Liver (tissue), 8 donors: ENCODE measurements at regions not wholly inside any gene's neighbourhood (a gene's known extent, or its start where the extent isn't known, plus 50 kb on each side); places are given as distances from the start of the nearest gene placed in this dataset.
"Not testable (repeated sequence)": the region's sequence is repeated elsewhere in the genome, so short reads cannot be mapped to it uniquely, and the experiment has no call there.

Experiments used
- DNase-seq: peaks from one replicate; pipeline ENCODE4 v3.0.0-alpha.2; 2017; ENCODE audit warnings: low spot score
- H3K27ac ChIP-seq, 2 donors: one replicate each; pipeline ENCODE4 v1.7.0; 2013; ENCODE audit warnings: inconsistent platforms in 2 of 2, low read length in 2 of 2, control low read depth in 1 of 2, low read depth in 1 of 2, mild to moderate bottlenecking in 1 of 2
- H3K27me3 ChIP-seq, 4 donors: one replicate each; pipeline versions ENCODE4 v1.6.1 to v1.7.0; 2013; ENCODE audit warnings: low read length in 3 of 4, inconsistent platforms in 1 of 4, mild to moderate bottlenecking in 1 of 4, moderate library complexity in 1 of 4; ENCODE audit not compliant: control insufficient read depth in 4 of 4, insufficient read depth in 4 of 4
- H3K36me3 ChIP-seq, 4 donors: one replicate each; pipeline versions ENCODE4 v1.6.1 to v1.7.0; 2013; ENCODE audit warnings: low read length in 3 of 4, mild to moderate bottlenecking in 3 of 4, low read depth in 1 of 4, moderate library complexity in 1 of 4; ENCODE audit not compliant: control insufficient read depth in 4 of 4, insufficient read depth in 3 of 4
- H3K4me1 ChIP-seq, 4 donors: one replicate each; pipeline versions ENCODE4 v1.6.1 to v1.7.0; 2013; ENCODE audit warnings: low read length in 3 of 4, mild to moderate bottlenecking in 3 of 4, moderate library complexity in 1 of 4; ENCODE audit not compliant: control insufficient read depth in 4 of 4, insufficient read depth in 4 of 4
- H3K4me3 ChIP-seq, 3 donors: one replicate each; pipeline versions ENCODE4 v1.6.1 to v1.7.0; 2013; ENCODE audit warnings: low read length in 3 of 3, control low read depth in 1 of 3, low read depth in 1 of 3, mild to moderate bottlenecking in 1 of 3
- H3K9ac ChIP-seq, 2 donors: one replicate each; pipeline ENCODE4 v1.7.0; 2013; ENCODE audit warnings: low read length in 2 of 2, mild to moderate bottlenecking in 2 of 2, moderate library complexity in 2 of 2, control low read depth in 1 of 2, low read depth in 1 of 2
- H3K9me3 ChIP-seq, 4 donors: one replicate each; pipeline versions ENCODE4 v1.6.1 to v1.7.0; 2013; ENCODE audit warnings: low read length in 3 of 4; ENCODE audit not compliant: control insufficient read depth in 4 of 4
- EGR1 ChIP-seq, 2 donors: IDR thresholded peaks; 2 replicates each; pipeline ENCODE4 v1.6.1; 2016 to 2018; ENCODE audit warnings: antibody characterized with exemption in 2 of 2, low read depth in 2 of 2
- FOXA2 ChIP-seq: IDR thresholded peaks from 2 replicates; pipeline ENCODE4 v1.6.1; 2016; ENCODE audit warnings: antibody characterized with exemption
- GABPA ChIP-seq, 2 donors: IDR thresholded peaks in 1 of 2; conservative IDR thresholded peaks in 1 of 2; 2 replicates each; pipeline ENCODE4 v1.6.1; 2016; ENCODE audit warnings: antibody characterized with exemption in 2 of 2, mild to moderate bottlenecking in 1 of 2, moderate library complexity in 1 of 2
- HNF4A ChIP-seq, 2 donors: conservative IDR thresholded peaks; 2 replicates each; pipeline ENCODE4 v1.6.1; 2016; ENCODE audit warnings: antibody characterized with exemption in 2 of 2, mild to moderate bottlenecking in 2 of 2
- HNF4G ChIP-seq: IDR thresholded peaks from 2 replicates; pipeline ENCODE4 v1.6.1; 2016; ENCODE audit warnings: antibody characterized with exemption
- JUND ChIP-seq, 2 donors: IDR thresholded peaks; 2 replicates each; pipeline ENCODE4 v1.6.1; 2016; ENCODE audit warnings: antibody characterized with exemption in 2 of 2
- NR2F2 ChIP-seq: IDR thresholded peaks from 2 replicates; pipeline ENCODE4 v1.6.1; 2016; ENCODE audit warnings: antibody characterized with exemption
- RXRA ChIP-seq, 2 donors: IDR thresholded peaks; 2 replicates each; pipeline ENCODE4 v1.6.1; 2017 to 2018; ENCODE audit warnings: antibody characterized with exemption in 2 of 2, mild to moderate bottlenecking in 1 of 2
- SP1 ChIP-seq: IDR thresholded peaks from 2 replicates; pipeline ENCODE4 v1.6.1; 2018; ENCODE audit warnings: antibody characterized with exemption, mild to moderate bottlenecking
- TAF1 ChIP-seq: conservative IDR thresholded peaks from 2 replicates; pipeline ENCODE4 v1.6.1; 2016; ENCODE audit warnings: antibody characterized with exemption, mild to moderate bottlenecking
- YY1 ChIP-seq: IDR thresholded peaks from 2 replicates; pipeline ENCODE4 v1.6.1; 2016; ENCODE audit warnings: antibody characterized with exemption, mild to moderate bottlenecking
- WGBS: extraction: QIAGEN DNeasy Blood & Tissue Kit; methylation state at CpG from one replicate; pipeline ENCODE4 v1.1.7; 2013; 5-methylcytosine and 5-hydroxymethylcytosine counted together
- TF ChIP-seq, protein P1 (sequence below): IDR thresholded peaks from 2 replicates; pipeline ENCODE4 v1.6.1; 2016; ENCODE audit warnings: antibody characterized with exemption, mild to moderate bottlenecking
- TF ChIP-seq, protein P2 (sequence below): IDR thresholded peaks from 2 replicates; pipeline ENCODE4 v1.6.1; 2016; ENCODE audit warnings: antibody characterized with exemption
- TF ChIP-seq, protein P3 (sequence below): IDR thresholded peaks from 2 replicates; pipeline ENCODE4 v1.6.1; 2016; ENCODE audit warnings: antibody characterized with exemption
- TF ChIP-seq, protein P4 (sequence below): IDR thresholded peaks from 2 replicates; pipeline ENCODE4 v1.6.1; 2016; ENCODE audit warnings: antibody characterized with exemption
- TF ChIP-seq, protein P5 (sequence below): fragments of 150-350 bp; IDR thresholded peaks from 2 replicates; pipeline ENCODE4 v1.5.1; 2017; ENCODE audit warnings: improper control_type of control experiment, low read depth, low read length; ENCODE audit not compliant: missing input control
- donor health status: healthy.
- donor health status: healthy.
- donor health status: healthy.
- donor health status: healthy.
- donor health status: healthy.

DNA sequence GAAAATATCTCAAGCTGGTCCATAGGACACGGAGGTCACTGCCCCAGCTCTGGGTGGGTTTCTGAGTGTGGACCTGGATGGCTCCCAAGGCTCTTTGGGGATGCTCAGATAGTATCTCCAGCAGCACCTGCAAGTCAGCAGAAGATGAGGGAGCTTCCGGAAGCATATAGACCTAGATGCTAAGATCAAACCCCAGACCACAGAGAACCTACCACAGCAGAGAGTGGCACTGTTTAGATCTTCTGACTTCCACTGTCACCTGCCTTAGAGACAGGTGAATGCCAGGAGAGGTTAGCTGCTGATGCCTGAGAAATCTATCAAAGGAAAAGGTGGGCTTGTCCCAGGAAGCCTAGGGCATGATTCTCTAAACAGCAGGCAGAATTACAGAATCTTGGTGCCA, 105.7 kb upstream of the TRPM1 start:
- no peaks in the 10 kb centered on the region for H3K36me3 ChIP-seq
- WGBS: 94% methylated on average over 2 of the region's 2 CpGs

DNA sequence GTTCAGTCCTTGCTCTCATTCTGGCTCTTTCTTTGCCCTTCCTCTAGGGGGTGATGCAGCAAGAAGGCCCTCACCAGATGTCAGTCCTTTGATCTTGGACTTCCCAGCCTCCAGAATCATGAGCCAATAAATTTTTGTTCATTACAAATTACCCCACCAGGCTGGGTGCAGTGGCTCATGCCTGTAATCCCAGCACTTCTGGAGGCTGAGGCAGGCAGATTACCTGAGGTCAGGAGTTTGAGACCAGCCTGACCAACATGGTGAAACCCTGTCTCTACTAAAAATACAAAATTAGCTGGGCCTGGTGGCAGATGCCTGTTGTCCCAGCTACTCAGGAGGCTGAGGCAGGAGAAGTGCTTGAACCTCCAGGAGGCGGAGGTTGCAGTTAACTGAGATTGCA, 106.3 kb upstream of the TRPM1 start:
- H3K4me3 ChIP-seq, H3K27me3 ChIP-seq, H3K27ac ChIP-seq, H3K36me3 ChIP-seq, H3K9ac ChIP-seq, DNase-seq, H3K9me3 ChIP-seq: not testable (repeated sequence)
- H3K4me1 ChIP-seq: peaks cover 0 to 21% (median 15%) of the 10 kb centered on the region in 4 donors
- 100% methylated on average over 1 of the region's 1 CpG for WGBS

More for the DNA sequence above, 105.7 kb upstream of the TRPM1 start:
- no peak overlapping the region for H3K4me3 ChIP-seq
- no peak for DNase-seq
- no peak overlapping the region for H3K9ac ChIP-seq
- H3K27ac ChIP-seq: no peak overlapping the region
- H3K9me3 ChIP-seq: no peaks in the 10 kb centered on the region
- no peak for TF ChIP-seq GABPA (IDR thresholded peaks at IDR 0.05 in 1 of 2, conservative IDR thresholded peaks at IDR 0.05 in 1 of 2)
- no peak for TF ChIP-seq TAF1
- no peak for TF ChIP-seq JUND (IDR thresholded peaks at IDR 0.05)
- TF ChIP-seq, protein P1, sequence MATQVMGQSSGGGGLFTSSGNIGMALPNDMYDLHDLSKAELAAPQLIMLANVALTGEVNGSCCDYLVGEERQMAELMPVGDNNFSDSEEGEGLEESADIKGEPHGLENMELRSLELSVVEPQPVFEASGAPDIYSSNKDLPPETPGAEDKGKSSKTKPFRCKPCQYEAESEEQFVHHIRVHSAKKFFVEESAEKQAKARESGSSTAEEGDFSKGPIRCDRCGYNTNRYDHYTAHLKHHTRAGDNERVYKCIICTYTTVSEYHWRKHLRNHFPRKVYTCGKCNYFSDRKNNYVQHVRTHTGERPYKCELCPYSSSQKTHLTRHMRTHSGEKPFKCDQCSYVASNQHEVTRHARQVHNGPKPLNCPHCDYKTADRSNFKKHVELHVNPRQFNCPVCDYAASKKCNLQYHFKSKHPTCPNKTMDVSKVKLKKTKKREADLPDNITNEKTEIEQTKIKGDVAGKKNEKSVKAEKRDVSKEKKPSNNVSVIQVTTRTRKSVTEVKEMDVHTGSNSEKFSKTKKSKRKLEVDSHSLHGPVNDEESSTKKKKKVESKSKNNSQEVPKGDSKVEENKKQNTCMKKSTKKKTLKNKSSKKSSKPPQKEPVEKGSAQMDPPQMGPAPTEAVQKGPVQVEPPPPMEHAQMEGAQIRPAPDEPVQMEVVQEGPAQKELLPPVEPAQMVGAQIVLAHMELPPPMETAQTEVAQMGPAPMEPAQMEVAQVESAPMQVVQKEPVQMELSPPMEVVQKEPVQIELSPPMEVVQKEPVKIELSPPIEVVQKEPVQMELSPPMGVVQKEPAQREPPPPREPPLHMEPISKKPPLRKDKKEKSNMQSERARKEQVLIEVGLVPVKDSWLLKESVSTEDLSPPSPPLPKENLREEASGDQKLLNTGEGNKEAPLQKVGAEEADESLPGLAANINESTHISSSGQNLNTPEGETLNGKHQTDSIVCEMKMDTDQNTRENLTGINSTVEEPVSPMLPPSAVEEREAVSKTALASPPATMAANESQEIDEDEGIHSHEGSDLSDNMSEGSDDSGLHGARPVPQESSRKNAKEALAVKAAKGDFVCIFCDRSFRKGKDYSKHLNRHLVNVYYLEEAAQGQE: no peak
- no peak for TF ChIP-seq SP1
- no peak for TF ChIP-seq NR2F2
- TF ChIP-seq, protein P2, sequence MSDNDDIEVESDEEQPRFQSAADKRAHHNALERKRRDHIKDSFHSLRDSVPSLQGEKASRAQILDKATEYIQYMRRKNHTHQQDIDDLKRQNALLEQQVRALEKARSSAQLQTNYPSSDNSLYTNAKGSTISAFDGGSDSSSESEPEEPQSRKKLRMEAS: no peak
- TF ChIP-seq FOXA2: no peak
- no peak for TF ChIP-seq RXRA (IDR thresholded peaks at IDR 0.05)
- no peak for TF ChIP-seq HNF4G
- TF ChIP-seq, protein P3, sequence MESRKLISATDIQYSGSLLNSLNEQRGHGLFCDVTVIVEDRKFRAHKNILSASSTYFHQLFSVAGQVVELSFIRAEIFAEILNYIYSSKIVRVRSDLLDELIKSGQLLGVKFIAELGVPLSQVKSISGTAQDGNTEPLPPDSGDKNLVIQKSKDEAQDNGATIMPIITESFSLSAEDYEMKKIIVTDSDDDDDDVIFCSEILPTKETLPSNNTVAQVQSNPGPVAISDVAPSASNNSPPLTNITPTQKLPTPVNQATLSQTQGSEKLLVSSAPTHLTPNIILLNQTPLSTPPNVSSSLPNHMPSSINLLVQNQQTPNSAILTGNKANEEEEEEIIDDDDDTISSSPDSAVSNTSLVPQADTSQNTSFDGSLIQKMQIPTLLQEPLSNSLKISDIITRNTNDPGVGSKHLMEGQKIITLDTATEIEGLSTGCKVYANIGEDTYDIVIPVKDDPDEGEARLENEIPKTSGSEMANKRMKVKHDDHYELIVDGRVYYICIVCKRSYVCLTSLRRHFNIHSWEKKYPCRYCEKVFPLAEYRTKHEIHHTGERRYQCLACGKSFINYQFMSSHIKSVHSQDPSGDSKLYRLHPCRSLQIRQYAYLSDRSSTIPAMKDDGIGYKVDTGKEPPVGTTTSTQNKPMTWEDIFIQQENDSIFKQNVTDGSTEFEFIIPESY: no peak
- no peak for TF ChIP-seq HNF4A (conservative IDR thresholded peaks at IDR 0.05)
- no peak for TF ChIP-seq YY1
- TF ChIP-seq, protein P4, sequence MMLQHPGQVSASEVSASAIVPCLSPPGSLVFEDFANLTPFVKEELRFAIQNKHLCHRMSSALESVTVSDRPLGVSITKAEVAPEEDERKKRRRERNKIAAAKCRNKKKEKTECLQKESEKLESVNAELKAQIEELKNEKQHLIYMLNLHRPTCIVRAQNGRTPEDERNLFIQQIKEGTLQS: no peak
- no peak for TF ChIP-seq EGR1 (IDR thresholded peaks at IDR 0.05; ENCODE audit: low read depth in 2 of 2)
- TF ChIP-seq, protein P5, sequence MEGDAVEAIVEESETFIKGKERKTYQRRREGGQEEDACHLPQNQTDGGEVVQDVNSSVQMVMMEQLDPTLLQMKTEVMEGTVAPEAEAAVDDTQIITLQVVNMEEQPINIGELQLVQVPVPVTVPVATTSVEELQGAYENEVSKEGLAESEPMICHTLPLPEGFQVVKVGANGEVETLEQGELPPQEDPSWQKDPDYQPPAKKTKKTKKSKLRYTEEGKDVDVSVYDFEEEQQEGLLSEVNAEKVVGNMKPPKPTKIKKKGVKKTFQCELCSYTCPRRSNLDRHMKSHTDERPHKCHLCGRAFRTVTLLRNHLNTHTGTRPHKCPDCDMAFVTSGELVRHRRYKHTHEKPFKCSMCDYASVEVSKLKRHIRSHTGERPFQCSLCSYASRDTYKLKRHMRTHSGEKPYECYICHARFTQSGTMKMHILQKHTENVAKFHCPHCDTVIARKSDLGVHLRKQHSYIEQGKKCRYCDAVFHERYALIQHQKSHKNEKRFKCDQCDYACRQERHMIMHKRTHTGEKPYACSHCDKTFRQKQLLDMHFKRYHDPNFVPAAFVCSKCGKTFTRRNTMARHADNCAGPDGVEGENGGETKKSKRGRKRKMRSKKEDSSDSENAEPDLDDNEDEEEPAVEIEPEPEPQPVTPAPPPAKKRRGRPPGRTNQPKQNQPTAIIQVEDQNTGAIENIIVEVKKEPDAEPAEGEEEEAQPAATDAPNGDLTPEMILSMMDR: no peak
- peaks cover 0 to 21% (median 15%) of the 10 kb centered on the region in 4 donors for H3K4me1 ChIP-seq
- H3K27me3 ChIP-seq: no peaks in the 10 kb centered on the region
